ENCODE measurements at regions not wholly inside any gene's neighbourhood (a gene's known extent, or its start where the extent isn't known, plus 50 kb on each side); places are given as distances from the start of the nearest gene placed in this dataset.
A peak's percentile ranks its signal among the peaks of the same experiment; 100 is the strongest.

GRCh38 chr2:111653913-111654312, 230.1 kb downstream of the ANAPC1 start:
- TF ChIP-seq MYC (IDR thresholded peaks at IDR 0.05; ENCODE audit: low read depth, low read length) (no peak), MAX (IDR thresholded peaks at IDR 0.05; ENCODE audit: low read depth, low read length) (no peak), POLR2A (IDR thresholded peaks at IDR 0.05; ENCODE audit: extremely low read depth, insufficient read length) (no peak), CTCF (IDR thresholded peaks at IDR 0.05; ENCODE audit: low read depth, low read length) (no peak)
- no peak for DNase-seq (ENCODE audit: low read depth)

GRCh38 chr2:111654829-111655228, 229.2 kb downstream of the ANAPC1 start:
- DNase-seq (ENCODE audit: low read depth) = no peak
- no peak for TF ChIP-seq MAX (IDR thresholded peaks at IDR 0.05; ENCODE audit: low read depth, low read length)
- TF ChIP-seq CTCF (IDR thresholded peaks at IDR 0.05; ENCODE audit: low read depth, low read length) = no peak
- TF ChIP-seq POLR2A (IDR thresholded peaks at IDR 0.05; ENCODE audit: extremely low read depth, insufficient read length) = no peak
- TF ChIP-seq MYC (IDR thresholded peaks at IDR 0.05; ENCODE audit: low read depth, low read length) = no peak
- H3K4me3 ChIP-seq (ENCODE audit: low read depth, low read length) = no peak overlapping the region

More at GRCh38 chr2:111653913-111654312, 230.1 kb downstream of the ANAPC1 start:
- H3K4me3 ChIP-seq (ENCODE audit: low read depth, low read length) = no peak overlapping the region

GRCh38 chr2:111656436-111656835, 227.6 kb downstream of the ANAPC1 start:
- TF ChIP-seq CTCF (IDR thresholded peaks at IDR 0.05; ENCODE audit: low read depth, low read length) (no peak), MYC (IDR thresholded peaks at IDR 0.05; ENCODE audit: low read depth, low read length) (no peak), MAX (IDR thresholded peaks at IDR 0.05; ENCODE audit: low read depth, low read length) (no peak), POLR2A (IDR thresholded peaks at IDR 0.05; ENCODE audit: extremely low read depth, insufficient read length) (no peak)
- DNase-seq (ENCODE audit: low read depth) = no peak
- H3K4me3 ChIP-seq (ENCODE audit: low read depth, low read length) = no peak overlapping the region

GRCh38 chr2:111656894-111657293, 227.1 kb downstream of the ANAPC1 start:
- TF ChIP-seq MYC (IDR thresholded peaks at IDR 0.05; ENCODE audit: low read depth, low read length) = no peak
- TF ChIP-seq MAX (IDR thresholded peaks at IDR 0.05; ENCODE audit: low read depth, low read length) = no peak
- DNase-seq (ENCODE audit: low read depth) = no peak
- H3K4me3 ChIP-seq (ENCODE audit: low read depth, low read length) = no peak overlapping the region

- no peak for TF ChIP-seq CTCF (IDR thresholded peaks at IDR 0.05; ENCODE audit: low read depth, low read length)
- no peak for TF ChIP-seq POLR2A (IDR thresholded peaks at IDR 0.05; ENCODE audit: extremely low read depth, insufficient read length)
- no peak for TF ChIP-seq MAX (IDR thresholded peaks at IDR 0.05; ENCODE audit: low read depth, low read length)
- no peak for TF ChIP-seq MYC (IDR thresholded peaks at IDR 0.05; ENCODE audit: low read depth, low read length)
Measured at GRCh38 chr2:111657351-111657975, 226.5 kb downstream of the ANAPC1 start.

GRCh38 chr2:111659361-111660333, 224.3 kb downstream of the ANAPC1 start:
- peak; percentile 79 for TF ChIP-seq MAX (IDR thresholded peaks at IDR 0.05; ENCODE audit: low read depth, low read length)
- no peak for TF ChIP-seq CTCF (IDR thresholded peaks at IDR 0.05; ENCODE audit: low read depth, low read length)
- TF ChIP-seq MYC (IDR thresholded peaks at IDR 0.05; ENCODE audit: low read depth, low read length) = no peak
- DNase-seq (ENCODE audit: low read depth) = peak; percentile 84
- H3K4me3 ChIP-seq (ENCODE audit: low read depth, low read length) = no peak overlapping the region

More at GRCh38 chr2:111657351-111657975, 226.5 kb downstream of the ANAPC1 start:
- H3K4me3 ChIP-seq (ENCODE audit: low read depth, low read length) = no peak overlapping the region
- DNase-seq (ENCODE audit: low read depth) = no peak
